Stimulated activated CD8-positive, alpha-beta memory T cell treated with anti-CD3 and anti-CD28 coated beads, Interleukin-15, amount 100 ng/mL, for 48 hours (primary cell): ENCODE measurements at regions not wholly inside any gene's neighbourhood (a gene's known extent, or its start where the extent isn't known, plus 50 kb on each side); places are given as distances from the start of the nearest gene placed in this dataset.
"Not testable (repeated sequence)": the region's sequence is repeated elsewhere in the genome, so short reads cannot be mapped to it uniquely, and the experiment has no call there.

Experiments used
- DNase-seq, 2 donors: peaks; one replicate each; pipeline ENCODE4 v3.0.0-alpha.2; 2020; ENCODE audit warnings: low read depth in 2 of 2

- DNase-seq, result no peak
These were observed 91.5 kb upstream of the KCNE2 start for GRCh38 chr21:34272321-34272720.

GRCh38 chr21:34274001-34274400, 89.8 kb upstream of the KCNE2 start:
- no peak for DNase-seq

- DNase-seq, result peak; percentile 2 to 37
These were observed 86.9 kb upstream of the KCNE2 start for GRCh38 chr21:34276711-34277425.

GRCh38 chr21:34278451-34278850, 85.4 kb upstream of the KCNE2 start:
- DNase-seq, result no peak

DNA sequence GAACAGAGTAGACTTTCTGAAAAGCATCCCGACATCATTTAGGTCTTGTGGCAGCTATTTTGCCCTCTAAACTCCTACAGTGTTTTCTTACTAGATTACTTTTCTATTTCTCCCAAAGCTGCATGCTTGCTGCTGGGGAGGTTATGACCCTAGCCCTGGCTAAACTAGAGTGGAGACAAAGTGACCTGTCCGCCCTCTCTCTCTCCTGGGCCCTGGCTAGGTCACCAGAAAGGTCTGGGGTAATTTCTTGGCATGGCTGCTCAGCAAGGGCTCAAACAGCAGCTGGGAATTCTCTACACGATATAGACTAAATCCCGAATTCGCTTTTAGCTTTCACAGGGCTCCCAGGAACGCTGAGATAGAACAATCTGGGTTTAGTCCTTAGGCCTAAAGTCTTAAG, 84.5 kb upstream of the KCNE2 start:
- no peak for DNase-seq

DNA sequence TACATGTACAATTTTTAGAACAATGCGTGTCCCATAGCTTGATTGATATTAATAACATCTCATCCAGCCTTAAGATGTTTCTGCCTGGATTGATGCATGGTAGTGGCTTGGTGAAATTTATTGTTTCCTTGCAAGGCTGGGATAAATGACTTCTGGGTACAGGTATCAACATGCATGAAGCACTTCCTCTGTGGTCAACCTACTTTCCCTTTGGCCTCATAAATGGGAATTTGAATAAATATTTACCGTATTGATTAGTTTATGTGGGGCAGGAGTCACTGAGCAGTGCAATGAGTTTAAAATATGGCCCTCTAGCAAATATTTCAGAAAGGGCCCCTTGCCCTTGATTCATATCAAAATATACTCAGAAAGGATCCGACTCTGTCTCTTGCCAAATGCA, 83.9 kb upstream of the KCNE2 start:
- no peak for DNase-seq

DNA sequence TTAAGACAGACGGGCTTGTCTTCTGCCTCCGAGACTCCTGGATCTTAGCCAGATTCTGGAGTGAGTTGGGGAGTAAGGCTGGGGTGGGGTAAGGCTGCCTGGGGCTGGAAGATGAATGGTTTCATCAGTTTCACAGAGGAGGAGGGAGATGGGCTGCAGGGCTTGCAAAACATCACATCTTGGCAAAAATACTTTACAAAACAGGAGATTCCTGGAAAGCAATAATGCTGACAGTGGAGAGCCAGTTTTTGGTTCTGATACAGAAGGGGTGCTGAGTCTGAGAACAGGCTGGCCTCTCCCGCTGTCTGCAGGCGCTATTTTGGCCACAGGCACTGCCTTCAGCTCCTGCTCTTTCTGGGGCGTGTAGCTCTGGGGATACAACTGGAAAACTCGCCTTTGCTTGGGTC, 83.4 kb upstream of the KCNE2 start:
- DNase-seq, result no peak

- DNase-seq, result no peak
These were observed 82.8 kb upstream of the KCNE2 start for GRCh38 chr21:34280959-34281358.

GRCh38 chr21:34282223-34282622, 81.6 kb upstream of the KCNE2 start:
- DNase-seq, result no peak

- no peak for DNase-seq
These were observed 79.1 kb upstream of the KCNE2 start for GRCh38 chr21:34284666-34285065.

GRCh38 chr21:34288042-34288441, 75.8 kb upstream of the KCNE2 start:
- DNase-seq, result not testable (repeated sequence)

- DNase-seq, result no peak
These were observed 74.0 kb upstream of the KCNE2 start for GRCh38 chr21:34289856-34290255.

- DNase-seq, result no peak
These were observed 66.9 kb upstream of the KCNE2 start for GRCh38 chr21:34296878-34297277.

DNA sequence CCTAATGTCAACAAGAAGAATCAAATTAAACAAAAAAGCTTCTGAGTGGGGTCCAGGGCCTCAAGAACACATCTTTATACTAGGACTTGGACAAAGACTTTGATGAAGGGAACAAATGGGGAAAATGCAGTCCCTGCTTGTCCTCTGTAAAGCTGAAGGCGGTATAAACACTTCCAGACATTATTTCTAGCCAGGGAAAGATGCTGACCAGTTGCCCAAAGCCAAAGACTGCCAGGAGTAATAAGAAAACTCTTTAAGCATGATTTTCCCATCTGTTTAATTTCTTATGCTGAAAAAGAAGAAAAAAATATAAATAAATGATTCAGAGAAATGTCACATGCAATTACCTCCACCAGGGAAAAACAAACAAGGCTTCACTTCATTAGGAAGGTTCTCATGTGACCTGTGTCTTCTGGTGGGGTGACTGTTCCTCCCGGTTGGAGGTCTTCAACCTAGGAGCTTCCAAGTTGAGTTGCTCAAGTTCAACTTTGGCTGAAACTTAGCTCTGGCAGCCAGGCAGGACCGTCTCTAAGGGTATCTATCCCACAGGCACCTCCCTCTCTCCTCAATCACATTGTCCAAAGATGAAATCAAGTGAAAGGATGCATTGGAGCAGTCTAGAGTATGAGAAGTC, 65.2 kb upstream of the KCNE2 start:
- no peak for DNase-seq

DNA sequence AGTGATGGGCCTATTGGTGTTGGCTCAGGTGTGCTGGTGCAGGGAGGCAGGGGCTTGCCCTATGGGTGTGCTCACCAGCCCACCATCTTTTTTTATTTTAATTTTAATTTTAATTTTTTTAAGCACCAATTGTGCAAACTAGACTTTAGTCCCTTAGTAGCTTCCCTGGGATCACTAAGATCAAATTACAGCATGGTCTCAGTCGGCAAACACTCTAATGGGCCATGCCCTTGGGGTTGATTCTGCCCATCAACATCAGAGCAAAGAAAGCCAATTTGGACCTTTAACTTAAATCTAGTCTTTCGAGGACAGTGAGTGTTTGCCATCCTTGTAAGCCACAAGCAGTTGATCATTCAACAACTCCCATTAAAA, 64.7 kb upstream of the KCNE2 start:
- DNase-seq, result no peak

DNA sequence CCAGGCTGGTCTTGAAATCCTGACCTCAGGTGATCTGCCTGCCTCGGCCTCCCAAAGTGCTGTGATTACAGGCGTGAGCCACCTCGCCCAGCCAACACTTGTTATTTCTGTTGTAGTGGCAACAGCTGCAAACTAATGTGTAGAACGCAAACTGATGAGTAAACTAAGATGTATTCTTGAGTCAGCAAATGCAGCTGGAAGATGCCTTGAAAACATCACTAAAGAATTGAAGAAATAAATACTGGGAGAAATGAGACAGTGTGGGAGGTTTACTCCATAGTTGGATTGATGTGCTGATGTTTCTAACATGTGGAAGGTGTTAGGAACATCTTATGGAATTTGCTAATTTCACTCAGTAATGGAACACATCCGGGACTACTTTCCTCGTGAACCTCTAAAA, 61.3 kb upstream of the KCNE2 start:
- no peak for DNase-seq

- no peak for DNase-seq
These were observed 57.9 kb upstream of the KCNE2 start for GRCh38 chr21:34305605-34306604.

- DNase-seq, result no peak
These were observed 55.7 kb upstream of the KCNE2 start for GRCh38 chr21:34307991-34308532.

GRCh38 chr21:34311561-34312330, 52.1 kb upstream of the KCNE2 start:
- no peak for DNase-seq

- no peak for DNase-seq
These were observed 50.7 kb upstream of the KCNE2 start for GRCh38 chr21:34313116-34313515.
